Panc1 (cell line): ENCODE measurements at regions not wholly inside any gene's neighbourhood (a gene's known extent, or its start where the extent isn't known, plus 50 kb on each side); places are given as distances from the start of the nearest gene placed in this dataset.

Experiments used
- ATAC-seq: fragments of 200-7000 bp; cut with Tn5 transposase; 2 replicates; pipeline ENCODE4 v1.9.1; 2020; ENCODE audit warnings: mild to moderate bottlenecking, moderate library complexity
- BruUV-seq: library from RNA; stranded (reverse); fragments of 400-500 nt; replicated peaks from 2 replicates; lab custom pipeline; 2021; lab: Mats Ljungman, UMichigan
- CTCF ChIA-PET: fragments of 300-600 bp; sonication (Branson Sonifier 250); formaldehyde crosslinking; loops from one replicate; lab custom pipeline; 2022; ENCODE audit warnings: antibody characterized with exemption; lab: Charles Lee
- POLR2A ChIA-PET: fragments of 300-600 bp; sonication (Branson Sonifier 250); formaldehyde crosslinking; loops from one replicate; lab custom pipeline; 2022; ENCODE audit warnings: antibody characterized with exemption; lab: Charles Lee
- DNase-seq: peaks from one replicate; pipeline ENCODE4 v3.0.0-alpha.2; 2010; ENCODE audit warnings: low read depth, low spot score
- H3K27ac ChIP-seq: 2 replicates; pipeline ENCODE4 v1.5.1; 2011; ENCODE audit warnings: mild to moderate bottlenecking, low read length, inconsistent platforms
- H3K27me3 ChIP-seq: fragments of 200-500 bp; sonication (Bioruptor generic); 2 replicates; pipeline ENCODE4 v1.6.0; 2014; ENCODE audit warnings: low read length, inconsistent platforms; ENCODE audit not compliant: control insufficient read depth, insufficient read depth
- H3K36me3 ChIP-seq: fragments of 200-500 bp; sonication (Bioruptor generic); 2 replicates; pipeline ENCODE4 v1.5.1; 2014; ENCODE audit warnings: inconsistent platforms, mild to moderate bottlenecking, low read length, moderate library complexity; ENCODE audit not compliant: control insufficient read depth, insufficient read depth
- H3K4me1 ChIP-seq: 2 replicates; pipeline ENCODE4 v1.5.1; 2011; ENCODE audit warnings: inconsistent platforms, mild to moderate bottlenecking, low read length, moderate library complexity; ENCODE audit not compliant: control insufficient read depth, insufficient read depth
- H3K4me3 ChIP-seq, 2 experiments: 2 replicates each; pipeline ENCODE4 v1.5.1; 2011 to 2012; ENCODE audit warnings: low read depth in 2 of 2, low read length in 2 of 2, mild to moderate bottlenecking in 2 of 2, inconsistent platforms in 1 of 2, moderate library complexity in 1 of 2
- H3K9me3 ChIP-seq: fragments of 200-500 bp; sonication (Bioruptor generic); 2 replicates; pipeline ENCODE4 v1.5.1; 2014; ENCODE audit warnings: low read depth, mild to moderate bottlenecking, inconsistent platforms, low read length, moderate library complexity; ENCODE audit not compliant: control insufficient read depth, insufficient read depth
- CTCF ChIP-seq: fragments of 450-650 bp; IDR thresholded peaks from 2 replicates; pipeline ENCODE4 v1.5.1; 2017; ENCODE audit warnings: mild to moderate bottlenecking
- POLR2AphosphoS5 ChIP-seq: IDR thresholded peaks from 2 replicates; pipeline ENCODE4 v1.6.1; 2012; ENCODE audit warnings: mild to moderate bottlenecking, low read depth, low read length, moderate library complexity
- REST ChIP-seq, 2 experiments: IDR thresholded peaks; 2 replicates each; pipeline ENCODE4 v1.6.1; 2011 to 2012; ENCODE audit warnings: low read depth in 2 of 2, control low read depth in 1 of 2, low read length in 1 of 2, mild to moderate bottlenecking in 1 of 2, moderate library complexity in 1 of 2; ENCODE audit not compliant: insufficient read depth in 1 of 2
- SIN3A ChIP-seq: IDR thresholded peaks from 2 replicates; pipeline ENCODE4 v1.6.1; 2012; ENCODE audit warnings: low read depth, mild to moderate bottlenecking, low read length, moderate library complexity, borderline replicate concordance; ENCODE audit not compliant: insufficient read depth
- TCF7L2 ChIP-seq: IDR thresholded peaks from 2 replicates; pipeline ENCODE4 v1.6.1; 2011; ENCODE audit warnings: mild to moderate bottlenecking, low read depth, low read length, inconsistent platforms
- in situ Hi-C: cut with HindIII; loops from 2 replicates; pipeline ENCODE4 v1.10.0; 2016; ENCODE audit warnings: low sequenced_read_pairs, low pct_unique_long_range_greater_than_20kb
- intact Hi-C: fragments of 100-400 bp; cut with micrococcal nuclease; formaldehyde crosslinking; loops from one replicate; pipeline ENCODE4 v1.10.0; 2022; ENCODE audit not compliant: unreplicated experiment

DNA sequence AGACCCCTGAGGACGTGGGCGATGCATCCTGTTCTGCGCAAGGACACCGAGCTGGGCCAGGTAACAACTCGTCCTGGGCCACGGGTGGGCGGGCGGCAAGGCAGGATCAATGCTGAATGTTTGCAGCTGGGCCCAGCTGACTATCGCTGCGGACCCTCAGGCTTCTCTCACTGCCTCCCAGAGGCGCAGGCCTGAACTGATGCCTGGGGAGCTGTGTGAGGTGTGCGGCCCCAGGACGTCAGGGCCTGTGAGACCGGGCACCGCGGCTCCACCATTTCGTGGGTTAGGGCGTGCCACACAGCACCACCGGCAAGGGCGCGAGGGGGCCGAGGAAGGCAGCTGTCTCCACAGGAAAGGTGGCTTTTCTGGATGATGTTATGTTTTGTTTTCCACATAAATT is 307.4 kb downstream of the NDUFA10 start:
- no peak for TF ChIP-seq POLR2AphosphoS5
- no peak for TF ChIP-seq SIN3A
- TF ChIP-seq TCF7L2 = no peak
- no peak for TF ChIP-seq REST (IDR thresholded peaks at IDR 0.05; ENCODE audit: insufficient read depth in 1 of 2, low read depth in 2 of 2, low read length in 1 of 2)
- no peak for TF ChIP-seq CTCF
- DNase-seq (no peak), ATAC-seq (no peak)
- no peak overlapping the region for H3K4me3 ChIP-seq
- no peak overlapping the region for H3K27ac ChIP-seq
- no peaks in the 10 kb centered on the region for H3K9me3 ChIP-seq
- H3K27me3 ChIP-seq = no peaks in the 10 kb centered on the region
- no peaks in the 10 kb centered on the region for H3K36me3 ChIP-seq
- ChIA-PET CTCF (no interaction called here), POLR2A (no interaction called here)
- in situ Hi-C loops = no loop called here
- intact Hi-C loops = no loop called here
- no TSS peak for BruUV-seq
- H3K4me1 ChIP-seq = no peaks in the 10 kb centered on the region

DNA sequence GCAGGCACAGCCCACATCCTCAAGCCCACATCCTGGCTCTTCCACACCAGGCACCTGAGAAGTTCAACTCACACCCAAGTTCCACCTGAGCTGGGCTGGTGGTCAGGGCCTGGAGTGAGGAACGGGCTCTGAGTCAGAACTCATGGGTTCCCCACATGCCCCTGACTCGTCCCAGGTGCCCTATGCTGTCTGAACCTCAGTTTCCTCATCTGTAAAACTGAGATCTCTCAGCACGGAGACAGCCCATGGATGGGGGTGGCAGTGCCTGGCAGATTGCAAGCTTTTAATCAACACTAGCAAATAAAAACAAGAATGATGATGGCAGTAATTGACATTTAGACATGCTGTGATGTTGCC is 307.8 kb downstream of the NDUFA10 start:
- no TSS peak for BruUV-seq
- no peaks in the 10 kb centered on the region for H3K27me3 ChIP-seq
- intact Hi-C loops = no loop called here
- DNase-seq (no peak), ATAC-seq (no peak)
- H3K27ac ChIP-seq = no peak overlapping the region
- H3K36me3 ChIP-seq = no peaks in the 10 kb centered on the region
- POLR2A ChIA-PET = no interaction called here
- H3K4me3 ChIP-seq = no peak overlapping the region
- in situ Hi-C loops = no loop called here
- CTCF ChIA-PET = no interaction called here
- TF ChIP-seq REST (IDR thresholded peaks at IDR 0.05; ENCODE audit: insufficient read depth in 1 of 2, low read depth in 2 of 2, low read length in 1 of 2) (no peak), CTCF (no peak), TCF7L2 (no peak), SIN3A (no peak), POLR2AphosphoS5 (no peak)
- H3K9me3 ChIP-seq = no peaks in the 10 kb centered on the region
- H3K4me1 ChIP-seq = no peaks in the 10 kb centered on the region
